ENCODE measurements at regions not wholly inside any gene's neighbourhood (a gene's known extent, or its start where the extent isn't known, plus 50 kb on each side); places are given as distances from the start of the nearest gene placed in this dataset.

DNA sequence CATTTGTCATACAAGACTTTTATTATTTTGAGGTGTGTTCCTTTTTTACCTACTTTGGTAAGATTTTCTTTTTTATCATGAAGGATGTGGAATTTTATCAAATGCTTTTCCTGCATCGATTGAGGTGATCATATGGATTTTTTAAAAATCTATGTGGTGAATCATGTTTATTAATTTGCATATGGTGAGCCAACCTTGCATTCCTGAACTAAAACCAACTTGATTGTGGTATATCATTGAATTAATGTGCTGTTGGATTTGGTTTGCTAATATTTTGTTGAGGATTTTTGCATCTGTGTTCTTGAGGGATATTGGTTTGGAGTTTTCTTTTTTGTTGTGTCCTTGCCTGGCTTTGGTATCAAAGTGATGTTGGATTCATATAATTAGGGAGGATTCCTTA is 848.1 kb upstream of the EYS start:
- Histone ChIP-seq H3K27me3 (replicated peaks; ENCODE audit: insufficient read depth) (no peaks in the 10 kb centered on the region), H3K9me3 (no peaks in the 10 kb centered on the region), H3K4me1 (replicated peaks) (no peaks in the 10 kb centered on the region), H3K27ac (no peak overlapping the region), H3K4me3 (no peak overlapping the region), H3K36me3 (no peaks in the 10 kb centered on the region)
- intact Hi-C loops (cut with DNase I), result no loop called here
- 93% methylated on average over 1 of the region's 1 CpG for WGBS
- no peak for DNase-seq (ENCODE audit: low spot score)
- TF ChIP-seq POLR2A (IDR thresholded peaks at IDR 0.05) (no peak), POLR2AphosphoS5 (IDR thresholded peaks at IDR 0.05) (no peak)
- TF ChIP-seq, protein P1, sequence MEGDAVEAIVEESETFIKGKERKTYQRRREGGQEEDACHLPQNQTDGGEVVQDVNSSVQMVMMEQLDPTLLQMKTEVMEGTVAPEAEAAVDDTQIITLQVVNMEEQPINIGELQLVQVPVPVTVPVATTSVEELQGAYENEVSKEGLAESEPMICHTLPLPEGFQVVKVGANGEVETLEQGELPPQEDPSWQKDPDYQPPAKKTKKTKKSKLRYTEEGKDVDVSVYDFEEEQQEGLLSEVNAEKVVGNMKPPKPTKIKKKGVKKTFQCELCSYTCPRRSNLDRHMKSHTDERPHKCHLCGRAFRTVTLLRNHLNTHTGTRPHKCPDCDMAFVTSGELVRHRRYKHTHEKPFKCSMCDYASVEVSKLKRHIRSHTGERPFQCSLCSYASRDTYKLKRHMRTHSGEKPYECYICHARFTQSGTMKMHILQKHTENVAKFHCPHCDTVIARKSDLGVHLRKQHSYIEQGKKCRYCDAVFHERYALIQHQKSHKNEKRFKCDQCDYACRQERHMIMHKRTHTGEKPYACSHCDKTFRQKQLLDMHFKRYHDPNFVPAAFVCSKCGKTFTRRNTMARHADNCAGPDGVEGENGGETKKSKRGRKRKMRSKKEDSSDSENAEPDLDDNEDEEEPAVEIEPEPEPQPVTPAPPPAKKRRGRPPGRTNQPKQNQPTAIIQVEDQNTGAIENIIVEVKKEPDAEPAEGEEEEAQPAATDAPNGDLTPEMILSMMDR (IDR thresholded peaks at IDR 0.05), result no peak

DNA sequence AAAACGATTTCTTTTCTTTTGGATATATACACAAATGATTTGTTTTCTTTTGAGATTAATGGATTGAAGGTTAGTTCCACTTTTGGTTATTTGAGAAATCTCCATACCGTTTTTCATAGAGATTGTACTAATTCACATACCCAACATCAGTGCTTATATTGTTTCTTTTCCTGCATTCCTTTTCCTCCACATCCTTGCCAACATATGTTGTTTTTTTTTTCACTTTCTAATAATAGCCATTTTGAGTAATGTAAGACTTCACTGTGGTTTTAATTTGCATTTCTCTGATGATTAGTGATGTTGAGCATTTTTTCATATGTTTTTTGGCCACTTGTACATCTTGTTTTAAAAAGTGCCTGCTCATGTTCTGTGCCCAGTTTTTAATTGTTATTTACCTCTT is 846.4 kb upstream of the EYS start:
- no peaks in the 10 kb centered on the region for H3K4me1 ChIP-seq (replicated peaks)
- TF ChIP-seq, protein P1 (IDR thresholded peaks at IDR 0.05), result no peak
- TF ChIP-seq POLR2AphosphoS5 (IDR thresholded peaks at IDR 0.05), result no peak
- TF ChIP-seq POLR2A (IDR thresholded peaks at IDR 0.05), result no peak
- no peaks in the 10 kb centered on the region for H3K9me3 ChIP-seq
- intact Hi-C loops (cut with DNase I), result no loop called here
- H3K4me3 ChIP-seq, result no peak overlapping the region
- no peaks in the 10 kb centered on the region for H3K27me3 ChIP-seq (replicated peaks; ENCODE audit: insufficient read depth)
- WGBS, result 84% methylated on average over 2 of the region's 2 CpGs
- no peak overlapping the region for H3K27ac ChIP-seq
- no peak for DNase-seq (ENCODE audit: low spot score)
- H3K36me3 ChIP-seq, result no peaks in the 10 kb centered on the region

DNA sequence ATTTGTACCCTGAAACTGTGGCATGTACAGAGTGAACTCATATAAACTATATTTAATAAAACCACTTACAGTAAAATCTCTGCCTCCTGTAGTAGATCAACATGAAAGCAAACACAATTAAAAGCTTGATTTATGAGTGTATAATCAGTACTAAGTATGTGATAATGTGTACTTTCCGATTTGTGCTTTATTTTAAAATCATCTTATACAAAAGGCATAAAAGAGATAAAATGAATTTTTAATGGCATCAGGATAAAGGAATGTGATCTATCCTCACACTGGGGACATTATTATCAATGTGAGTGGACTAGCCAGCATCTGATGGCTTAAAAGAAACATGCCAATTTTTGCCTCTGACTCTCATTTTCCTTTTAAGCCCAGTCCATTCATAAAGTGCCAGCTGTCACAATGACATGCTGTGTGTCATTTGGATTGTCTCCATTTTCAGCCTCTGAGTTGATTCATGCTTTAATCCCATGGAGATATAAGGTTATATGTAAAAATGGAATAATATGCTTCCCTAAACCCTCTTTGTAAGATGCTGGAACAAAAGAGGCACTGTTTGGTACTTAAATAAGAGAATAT is 831.6 kb upstream of the EYS start:
- H3K27me3 ChIP-seq (replicated peaks; ENCODE audit: insufficient read depth), result no peaks in the 10 kb centered on the region
- 8% methylated on average over 1 of the region's 1 CpG for WGBS
- TF ChIP-seq POLR2AphosphoS5 (IDR thresholded peaks at IDR 0.05) (no peak), POLR2A (IDR thresholded peaks at IDR 0.05) (no peak)
- TF ChIP-seq, protein P1 (IDR thresholded peaks at IDR 0.05), result no peak
- no peak overlapping the region for H3K27ac ChIP-seq
- DNase-seq (ENCODE audit: low spot score), result no peak
- no peaks in the 10 kb centered on the region for H3K9me3 ChIP-seq
- H3K4me3 ChIP-seq, result no peak overlapping the region
- intact Hi-C loops (cut with DNase I), result no loop called here
- no peaks in the 10 kb centered on the region for H3K4me1 ChIP-seq (replicated peaks)
- H3K36me3 ChIP-seq, result no peaks in the 10 kb centered on the region

DNA sequence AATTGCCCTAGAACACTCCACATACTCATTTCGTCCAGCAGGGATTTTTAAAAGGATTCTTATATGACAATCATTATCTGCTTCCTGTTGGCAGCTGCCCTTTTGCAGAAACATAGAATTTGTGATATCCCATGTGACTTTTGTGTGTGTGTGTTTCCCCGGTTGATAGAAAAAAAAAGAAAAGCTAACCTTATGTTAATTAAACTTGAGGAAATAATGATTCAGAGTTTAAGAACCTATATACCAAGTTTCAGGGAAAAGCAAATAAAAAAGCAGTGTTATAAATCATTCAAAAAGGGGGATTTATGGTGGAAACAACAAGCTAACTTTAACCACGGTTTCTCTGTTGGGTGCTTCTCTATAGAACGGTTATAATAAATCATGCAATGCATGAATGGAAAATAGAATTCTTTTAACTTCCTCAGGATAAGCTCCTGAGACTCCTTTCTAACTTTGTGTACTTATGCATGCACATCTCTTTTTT is 826.9 kb upstream of the EYS start:
- Histone ChIP-seq H3K9me3 (no peaks in the 10 kb centered on the region), H3K27me3 (replicated peaks; ENCODE audit: insufficient read depth) (no peaks in the 10 kb centered on the region), H3K4me1 (replicated peaks) (no peaks in the 10 kb centered on the region), H3K36me3 (no peaks in the 10 kb centered on the region), H3K4me3 (no peak overlapping the region), H3K27ac (no peak overlapping the region)
- DNase-seq (ENCODE audit: low spot score), result no peak
- WGBS, result 17% methylated on average over 4 of the region's 4 CpGs
- no peak for TF ChIP-seq POLR2AphosphoS5 (IDR thresholded peaks at IDR 0.05)
- TF ChIP-seq POLR2A (IDR thresholded peaks at IDR 0.05), result no peak
- TF ChIP-seq, protein P1 (IDR thresholded peaks at IDR 0.05), result no peak
- intact Hi-C loops (cut with DNase I), result no loop called here

DNA sequence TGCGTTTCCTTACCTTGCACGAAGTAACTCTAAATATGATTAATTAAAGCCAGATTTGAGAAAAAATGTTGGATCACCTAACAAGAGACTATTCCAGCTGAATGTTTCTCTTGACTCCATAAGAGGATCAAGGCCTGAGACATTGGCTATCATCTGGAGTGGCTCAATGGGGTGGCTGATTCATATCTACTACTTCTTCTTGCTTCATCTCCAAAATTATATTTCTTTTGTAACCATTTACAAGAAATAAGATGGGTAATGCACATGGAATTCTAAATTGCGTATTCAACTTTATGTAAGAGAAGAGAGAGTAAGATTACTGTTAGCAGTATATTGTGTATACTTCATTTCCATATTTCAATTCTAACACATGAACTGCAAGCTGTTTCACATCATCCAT is 819.0 kb upstream of the EYS start:
- Histone ChIP-seq H3K27me3 (replicated peaks; ENCODE audit: insufficient read depth) (no peaks in the 10 kb centered on the region), H3K4me3 (no peak overlapping the region), H3K36me3 (no peaks in the 10 kb centered on the region), H3K27ac (no peak overlapping the region), H3K9me3 (no peaks in the 10 kb centered on the region), H3K4me1 (replicated peaks) (no peaks in the 10 kb centered on the region)
- TF ChIP-seq, protein P1 (IDR thresholded peaks at IDR 0.05), result no peak
- TF ChIP-seq POLR2AphosphoS5 (IDR thresholded peaks at IDR 0.05), result no peak
- WGBS, result 94% methylated on average over 3 of the region's 3 CpGs
- DNase-seq (ENCODE audit: low spot score), result no peak
- intact Hi-C loops (cut with DNase I), result no loop called here

Data from prostate gland (tissue), 2 donors.